Activated CD8-positive, alpha-beta memory T cell treated with anti-CD3 and anti-CD28 coated beads for 24 hours (primary cell): ENCODE measurements at regions not wholly inside any gene's neighbourhood (a gene's known extent, or its start where the extent isn't known, plus 50 kb on each side); places are given as distances from the start of the nearest gene placed in this dataset.
"Not testable (repeated sequence)": the region's sequence is repeated elsewhere in the genome, so short reads cannot be mapped to it uniquely, and the experiment has no call there.

ENCODE experiments used
- DNase-seq: peaks from one replicate; pipeline ENCODE4 v3.0.0-alpha.2; 2020

DNA sequence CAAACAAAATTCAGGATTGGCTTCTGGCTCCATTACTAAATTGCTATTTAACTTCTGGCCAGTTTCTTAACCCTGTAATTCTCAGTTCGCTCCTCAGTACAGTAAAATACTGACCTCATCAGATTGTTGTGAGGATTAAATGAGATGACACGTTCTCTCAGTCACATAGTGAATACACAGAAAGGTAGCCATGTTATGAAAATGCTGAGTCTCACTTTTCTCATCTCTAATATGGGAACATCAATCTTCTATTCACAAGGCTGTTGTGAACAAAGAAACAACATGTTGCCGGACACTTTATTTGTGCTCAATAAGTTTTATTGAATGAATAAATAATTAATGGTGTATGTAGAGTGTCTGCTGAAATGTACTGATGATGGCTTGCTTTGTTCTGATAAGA is 924.5 kb upstream of the GOT2 start:
- no peak for DNase-seq

DNA sequence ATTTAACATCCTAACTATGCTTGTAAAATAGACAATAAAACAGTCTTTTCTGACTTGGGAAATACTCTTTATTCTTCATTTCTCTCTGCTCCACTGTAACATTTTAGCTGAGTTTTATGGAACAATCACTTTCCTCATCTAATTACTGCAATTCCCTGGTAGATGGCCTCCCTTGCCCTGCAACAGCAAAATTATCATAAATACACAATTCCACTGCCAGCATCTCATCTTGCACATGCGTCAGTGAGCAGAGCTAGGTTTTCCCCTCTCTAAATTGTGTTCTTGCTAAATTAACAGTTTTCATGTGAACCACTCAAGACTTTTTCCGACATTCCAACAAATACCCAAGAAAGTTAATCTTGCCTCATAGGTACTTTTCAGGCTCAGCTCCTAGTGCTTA is 920.9 kb upstream of the GOT2 start:
- DNase-seq, result no peak

DNA sequence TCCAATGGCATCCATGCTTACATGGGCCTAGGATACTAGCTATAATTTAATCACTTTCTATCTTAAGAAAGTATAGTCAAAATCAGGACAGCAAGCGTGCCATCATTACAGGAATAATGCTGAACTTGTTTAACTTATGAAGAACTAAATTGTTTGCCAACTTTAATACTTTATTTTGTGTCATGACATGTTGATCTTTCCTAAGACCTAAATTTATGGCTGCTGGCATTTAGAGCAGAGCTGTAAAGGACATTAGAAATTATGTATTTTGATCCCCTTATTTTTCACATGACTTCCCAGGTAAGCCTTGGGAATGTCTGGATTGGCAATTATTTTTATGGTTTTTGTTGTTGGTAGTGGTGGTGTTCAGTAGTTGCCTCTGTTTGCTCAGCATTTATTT is 920.3 kb upstream of the GOT2 start:
- no peak for DNase-seq

GRCh38 chr16:59651662-59652061 is 917.5 kb upstream of the GOT2 start:
- DNase-seq, result no peak

GRCh38 chr16:59645194-59645593 is 911.1 kb upstream of the GOT2 start:
- no peak for DNase-seq

GRCh38 chr16:59635674-59636073 is 901.6 kb upstream of the GOT2 start:
- DNase-seq, result no peak

DNA sequence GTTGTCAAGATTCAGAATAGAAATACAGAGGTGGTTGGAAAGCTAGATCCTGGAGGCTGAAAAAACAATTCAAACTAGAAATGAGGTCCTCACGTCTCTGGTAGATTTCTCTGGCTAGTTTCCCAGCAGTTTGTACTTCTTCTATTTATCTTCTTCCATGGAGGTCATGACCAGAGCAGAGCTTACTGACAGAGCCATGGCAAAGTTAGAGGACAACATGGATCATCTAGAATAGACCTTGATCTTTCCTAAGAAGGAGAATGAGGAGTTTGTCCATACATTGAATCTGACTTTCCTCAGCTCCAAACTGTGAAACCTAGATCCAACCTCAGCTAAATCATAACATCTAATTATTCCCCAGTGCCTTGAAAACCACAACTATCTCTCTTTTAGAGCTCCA is 900.8 kb upstream of the GOT2 start:
- DNase-seq, result no peak

- no peak for DNase-seq
Measured at GRCh38 chr16:59634004-59634579, 900.0 kb upstream of the GOT2 start.

DNA sequence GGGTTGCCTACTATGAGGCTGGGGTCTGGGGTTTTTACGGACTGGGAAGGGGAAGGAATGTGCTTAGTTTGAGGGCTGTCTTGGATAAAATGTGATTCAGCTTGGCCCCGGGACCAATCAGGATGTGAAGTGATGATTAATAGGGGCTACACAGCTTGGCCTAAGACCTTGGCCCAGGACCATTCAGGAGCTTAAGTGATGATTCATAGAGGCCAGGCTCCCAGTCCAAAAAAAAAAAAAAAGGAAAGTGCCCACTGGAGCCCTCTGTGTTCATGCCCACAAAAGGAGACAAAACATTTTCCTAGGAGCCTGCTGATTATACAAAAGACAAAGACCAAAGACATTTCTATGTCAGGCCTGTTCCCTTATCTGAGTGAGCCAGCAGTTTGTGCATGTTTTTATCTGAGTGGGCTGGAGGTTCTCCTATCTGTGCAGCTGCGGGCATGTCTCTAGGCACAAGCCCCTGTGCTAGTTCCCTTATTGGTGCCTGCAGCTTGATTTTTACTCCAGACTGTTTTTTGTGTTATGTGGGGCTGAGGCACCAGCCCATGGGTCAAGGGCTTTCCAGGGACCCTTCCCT is 898.2 kb upstream of the GOT2 start:
- DNase-seq, result no peak

DNA sequence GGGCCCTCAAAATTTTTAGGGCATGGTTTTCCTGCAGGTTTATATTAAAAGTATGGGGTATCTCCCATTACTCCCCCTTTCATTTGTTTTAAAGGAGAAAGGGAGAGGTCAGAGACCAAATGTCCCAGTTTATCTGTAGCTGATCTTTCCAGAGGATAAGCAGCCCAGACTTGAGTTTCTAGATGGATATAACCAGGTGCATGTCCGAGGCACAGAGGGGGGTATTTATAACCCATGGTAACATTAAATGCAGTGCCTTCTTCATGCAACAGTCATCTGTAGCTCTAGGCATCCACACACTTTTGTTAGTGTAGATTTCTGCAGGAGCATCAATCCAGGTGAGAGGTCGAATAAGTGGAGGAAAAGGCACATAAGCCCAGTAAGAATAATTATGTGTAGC is 890.3 kb upstream of the GOT2 start:
- DNase-seq, result not testable (repeated sequence)

GRCh38 chr16:59614466-59615240 is 880.5 kb upstream of the GOT2 start:
- DNase-seq, result no peak

DNA sequence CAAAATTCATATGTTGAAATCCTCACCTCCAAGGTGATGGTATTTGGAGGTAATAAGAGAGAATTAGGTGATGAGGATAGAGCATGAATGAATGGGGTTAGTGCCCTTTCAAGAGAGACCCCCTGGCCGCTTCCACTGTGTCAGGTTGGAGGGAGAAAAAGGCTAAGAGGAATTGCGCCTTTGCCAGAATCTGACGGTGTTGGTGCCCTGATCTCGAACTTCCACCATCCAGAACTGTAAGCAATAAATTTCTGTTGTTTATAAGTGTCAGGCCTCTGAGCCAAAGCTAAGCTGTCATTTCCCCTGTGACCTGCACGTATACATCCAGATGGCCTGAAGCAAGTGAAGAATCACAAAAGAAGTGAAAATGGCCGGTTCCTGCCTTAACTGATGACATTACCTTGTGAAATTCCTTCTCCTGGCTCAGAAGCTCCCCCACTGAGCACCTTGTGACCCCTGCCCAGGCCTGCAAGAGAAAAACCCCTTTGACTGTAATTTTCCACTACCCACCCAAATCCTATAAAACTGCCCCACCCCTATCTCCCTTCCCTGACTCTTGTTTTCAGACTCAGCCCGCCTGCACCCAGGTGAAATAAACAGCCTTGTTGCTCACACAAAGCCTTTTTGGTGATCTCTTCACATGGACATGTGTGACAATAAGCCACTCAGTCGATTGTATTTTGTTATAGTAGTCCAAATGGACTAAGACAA is 878.9 kb upstream of the GOT2 start:
- DNase-seq, result not testable (repeated sequence)

GRCh38 chr16:59612094-59612493 is 878.0 kb upstream of the GOT2 start:
- DNase-seq, result no peak

- DNase-seq, result no peak
Measured at GRCh38 chr16:59611556-59611955, 877.4 kb upstream of the GOT2 start.

- no peak for DNase-seq
Measured at GRCh38 chr16:59605706-59606105, 871.6 kb upstream of the GOT2 start.

DNA sequence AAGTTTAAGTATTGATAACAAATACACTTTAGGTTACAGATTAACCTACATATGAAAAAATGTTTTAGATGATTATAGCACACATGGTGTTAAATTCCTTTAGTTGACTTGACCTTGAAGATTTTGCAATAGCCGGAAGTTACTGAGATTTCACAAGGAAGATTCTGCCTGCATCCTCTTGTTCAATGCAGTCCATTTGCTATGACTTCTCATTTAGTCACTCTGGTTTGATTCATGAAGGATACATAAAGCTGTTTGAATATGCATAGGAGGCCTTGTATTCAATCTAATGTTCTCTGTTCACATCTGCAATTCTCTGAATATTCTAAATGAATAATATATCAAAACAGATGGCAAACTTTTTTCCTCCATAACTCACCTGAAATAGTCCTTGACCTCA is 870.2 kb upstream of the GOT2 start:
- DNase-seq, result no peak

- no peak for DNase-seq
Measured at GRCh38 chr16:59601452-59601851, 867.3 kb upstream of the GOT2 start.

GRCh38 chr16:59597269-59597668 is 863.2 kb upstream of the GOT2 start:
- no peak for DNase-seq

GRCh38 chr16:59596693-59597092 is 862.6 kb upstream of the GOT2 start:
- no peak for DNase-seq

- DNase-seq, result no peak
Measured at GRCh38 chr16:59593194-59593661, 859.1 kb upstream of the GOT2 start.

- no peak for DNase-seq
Measured at GRCh38 chr16:59591480-59591879, 857.4 kb upstream of the GOT2 start.

- no peak for DNase-seq
Measured at GRCh38 chr16:59590845-59591244, 856.7 kb upstream of the GOT2 start.

- DNase-seq, result no peak
Measured at GRCh38 chr16:59586331-59586730, 852.2 kb upstream of the GOT2 start.

DNA sequence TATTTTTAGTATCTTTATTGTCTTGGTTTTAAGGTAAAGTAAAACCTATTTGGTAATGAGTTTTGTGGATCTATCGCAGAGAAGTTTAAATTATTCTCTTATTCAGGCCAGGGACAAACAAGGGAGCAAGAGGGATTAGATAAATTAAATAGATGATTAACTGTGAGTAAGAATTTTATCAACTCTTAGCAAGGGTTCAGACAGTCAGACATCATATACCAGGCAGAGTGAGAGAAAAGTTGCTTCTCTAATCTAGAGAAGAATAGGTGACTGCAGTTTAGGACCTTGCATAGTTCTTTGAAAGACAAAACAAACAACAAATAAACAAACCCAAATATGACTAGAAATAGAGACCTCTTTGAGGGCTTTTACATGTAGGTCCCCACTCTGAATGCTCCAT is 840.2 kb upstream of the GOT2 start:
- no peak for DNase-seq
